SU-DHL-6 (cell line): ENCODE measurements at regions not wholly inside any gene's neighbourhood (a gene's known extent, or its start where the extent isn't known, plus 50 kb on each side); places are given as distances from the start of the nearest gene placed in this dataset.
"Not testable (repeated sequence)": the region's sequence is repeated elsewhere in the genome, so short reads cannot be mapped to it uniquely, and the experiment has no call there.

Experiments
- H2AFZ ChIP-seq: fragments of 200-600 bp; sonication (generic); 2 replicates; pipeline ENCODE4 v1.6.1; 2014; ENCODE audit warnings: low read depth, mild to moderate bottlenecking, moderate library complexity, mixed read lengths, antibody characterized with exemption, low read length; ENCODE audit not compliant: severe bottlenecking
- H3F3A ChIP-seq: fragments of 200-600 bp; shearing (Covaris generic); 2 replicates; pipeline ENCODE4 v1.6.0; 2016; ENCODE audit warnings: antibody characterized with exemption, mild to moderate bottlenecking; ENCODE audit not compliant: insufficient read depth
- H3K27ac ChIP-seq: fragments of 200-600 bp; sonication (generic); 2 replicates; pipeline ENCODE4 v1.5.1; 2016; ENCODE audit warnings: low read depth, mild to moderate bottlenecking, low read length, moderate library complexity, mixed read lengths
- H3K27me3 ChIP-seq: fragments of 200-600 bp; sonication (generic), shearing (Covaris generic); 2 replicates; pipeline ENCODE4 v1.6.0; 2014; ENCODE audit warnings: mild to moderate bottlenecking, low read length
- H3K36me3 ChIP-seq: fragments of 200-600 bp; sonication (generic); 2 replicates; pipeline ENCODE4 v1.6.1; 2014; ENCODE audit warnings: mild to moderate bottlenecking, low read length, mixed read lengths
- H3K4me2 ChIP-seq: fragments of 300-600, 200-600 bp; shearing (Covaris generic), sonication (generic); 2 replicates; pipeline ENCODE4 v1.6.0; 2014; ENCODE audit warnings: low read length, low read depth, mild to moderate bottlenecking; ENCODE audit not compliant: poor library complexity, severe bottlenecking
- H3K4me3 ChIP-seq: fragments of 200-600 bp; sonication (generic); 2 replicates; pipeline ENCODE4 v1.5.1; 2014; ENCODE audit warnings: antibody characterized with exemption, low read length, mild to moderate bottlenecking, mixed read lengths; ENCODE audit not compliant: insufficient read depth, poor library complexity, severe bottlenecking
- H3K79me2 ChIP-seq: fragments of 200-600 bp; sonication (generic); 2 replicates; pipeline ENCODE4 v1.6.1; 2014; ENCODE audit warnings: mild to moderate bottlenecking, low read length, moderate library complexity; ENCODE audit not compliant: insufficient read depth
- H3K9ac ChIP-seq: fragments of 200-600 bp; sonication (generic); 2 replicates; pipeline ENCODE4 v1.7.0; 2014; ENCODE audit warnings: mild to moderate bottlenecking, low read length
- H3K9me2 ChIP-seq: fragments of 200-600 bp; sonication (generic); replicated peaks from 2 replicates; pipeline ENCODE4 v1.6.1; 2014; ENCODE audit warnings: low read length; ENCODE audit not compliant: insufficient read depth
- H3K9me3 ChIP-seq: fragments of 200-600 bp; sonication (generic); 2 replicates; pipeline ENCODE4 v1.6.1; 2014; ENCODE audit warnings: low read length, mixed read lengths; ENCODE audit not compliant: insufficient read depth
- H4K20me1 ChIP-seq: fragments of 200-600 bp; sonication (generic); 2 replicates; pipeline ENCODE4 v1.6.1; 2014; ENCODE audit warnings: low read depth, mild to moderate bottlenecking, antibody characterized with exemption, low read length, moderate library complexity, mixed read lengths
- CTCF ChIP-seq: fragments of 200-600 bp; sonication (generic); IDR thresholded peaks from one replicate; pipeline ENCODE4 v1.5.1; 2017; ENCODE audit warnings: antibody characterized with exemption, mild to moderate bottlenecking, low read length, moderate library complexity; ENCODE audit not compliant: insufficient read depth, poor library complexity, severe bottlenecking
- EZH2phosphoT487 ChIP-seq: fragments of 200-600 bp; sonication (generic), shearing (Covaris generic); conservative IDR thresholded peaks from 2 replicates; pipeline ENCODE4 v1.6.1; 2018; ENCODE audit warnings: mild to moderate bottlenecking, antibody characterized with exemption, low read length, moderate library complexity, mixed read lengths

- H3K36me3 ChIP-seq, result no peaks in the 10 kb centered on the region
- H3K4me2 ChIP-seq, result no peak overlapping the region
- H4K20me1 ChIP-seq, result no peaks in the 10 kb centered on the region
- H3F3A ChIP-seq, result no peaks in the 10 kb centered on the region
- H3K27ac ChIP-seq, result no peak overlapping the region
- no peaks in the 10 kb centered on the region for H3K9me2 ChIP-seq
- no peaks in the 10 kb centered on the region for H3K27me3 ChIP-seq
- no peak overlapping the region for H3K9ac ChIP-seq
- no peaks in the 10 kb centered on the region for H3K9me3 ChIP-seq
- no peaks in the 10 kb centered on the region for H3K79me2 ChIP-seq
- TF ChIP-seq CTCF (no peak), EZH2phosphoT487 (no peak)
- H3K4me3 ChIP-seq, result no peak overlapping the region
- no peak overlapping the region for H2AFZ ChIP-seq
Measured at GRCh38 chr4:137881641-137882040, 349.3 kb upstream of the PCDH18 start.

GRCh38 chr4:137868067-137868466 lies 335.8 kb upstream of the PCDH18 start:
- not testable (repeated sequence) for H3K79me2 ChIP-seq, H3K4me3 ChIP-seq

GRCh38 chr4:137866671-137867070 lies 334.4 kb upstream of the PCDH18 start:
- Histone ChIP-seq H2AFZ (no peak overlapping the region), H3K27ac (no peak overlapping the region), H3F3A (no peaks in the 10 kb centered on the region), H3K9me2 (no peaks in the 10 kb centered on the region), H3K9ac (no peak overlapping the region), H3K4me2 (no peak overlapping the region), H3K36me3 (no peaks in the 10 kb centered on the region), H3K79me2 (no peaks in the 10 kb centered on the region), H3K27me3 (no peaks in the 10 kb centered on the region), H3K9me3 (no peaks in the 10 kb centered on the region), H3K4me3 (no peak overlapping the region), H4K20me1 (no peaks in the 10 kb centered on the region)
- TF ChIP-seq EZH2phosphoT487 (no peak), CTCF (no peak)

More at GRCh38 chr4:137868067-137868466, 335.8 kb upstream of the PCDH18 start:
- not testable (repeated sequence) for H3K27ac ChIP-seq, H2AFZ ChIP-seq, H3K9me2 ChIP-seq, H4K20me1 ChIP-seq, H3F3A ChIP-seq, H3K4me2 ChIP-seq, H3K36me3 ChIP-seq, H3K9ac ChIP-seq, H3K9me3 ChIP-seq, H3K27me3 ChIP-seq

- Histone ChIP-seq H3K27ac (no peak overlapping the region), H3K79me2 (no peaks in the 10 kb centered on the region), H4K20me1 (no peaks in the 10 kb centered on the region), H3K9me3 (no peaks in the 10 kb centered on the region), H3K36me3 (no peaks in the 10 kb centered on the region), H2AFZ (peak overlapping the region; percentile 64), H3K4me2 (no peak overlapping the region), H3K27me3 (no peaks in the 10 kb centered on the region), H3F3A (no peaks in the 10 kb centered on the region), H3K4me3 (no peak overlapping the region), H3K9ac (no peak overlapping the region), H3K9me2 (no peaks in the 10 kb centered on the region)
- TF ChIP-seq CTCF (no peak), EZH2phosphoT487 (no peak)
Measured at GRCh38 chr4:137861682-137862081, 329.4 kb upstream of the PCDH18 start.
